Astrocyte (in vitro differentiated cells and primary cell): ENCODE measurements at regions not wholly inside any gene's neighbourhood (a gene's known extent, or its start where the extent isn't known, plus 50 kb on each side); places are given as distances from the start of the nearest gene placed in this dataset.

Experiments
- EZH2 ChIP-seq: IDR thresholded peaks from 2 replicates; pipeline ENCODE4 v1.6.1; 2012; ENCODE audit warnings: mild to moderate bottlenecking, low read length, inconsistent platforms; ENCODE audit not compliant: insufficient read depth
- TF ChIP-seq, protein P1 (sequence below): IDR thresholded peaks from 2 replicates; pipeline ENCODE4 v1.5.1; 2011; ENCODE audit warnings: low read depth, mild to moderate bottlenecking, inconsistent platforms, low read length, moderate library complexity; ENCODE audit not compliant: insufficient read depth

DNA sequence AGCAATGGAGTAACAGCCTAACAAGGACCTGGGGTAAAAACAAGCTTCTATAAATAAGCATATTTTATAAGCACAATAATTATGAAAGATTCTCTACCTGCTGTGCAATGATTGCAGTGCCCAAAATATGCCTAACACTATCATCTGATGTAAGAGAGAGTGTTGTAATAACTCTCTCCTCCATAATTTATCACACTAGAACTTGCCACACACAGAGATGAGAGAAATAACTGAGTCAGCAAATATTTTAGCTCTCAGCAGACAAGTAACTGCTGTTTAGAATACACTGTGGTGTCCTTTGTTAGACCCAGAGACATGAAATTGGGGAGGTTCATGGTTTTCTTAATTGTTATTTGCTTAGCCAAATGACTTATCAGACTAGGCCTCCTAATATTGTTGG, 105.3 kb upstream of the ACP3 start:
- TF ChIP-seq, protein P1, sequence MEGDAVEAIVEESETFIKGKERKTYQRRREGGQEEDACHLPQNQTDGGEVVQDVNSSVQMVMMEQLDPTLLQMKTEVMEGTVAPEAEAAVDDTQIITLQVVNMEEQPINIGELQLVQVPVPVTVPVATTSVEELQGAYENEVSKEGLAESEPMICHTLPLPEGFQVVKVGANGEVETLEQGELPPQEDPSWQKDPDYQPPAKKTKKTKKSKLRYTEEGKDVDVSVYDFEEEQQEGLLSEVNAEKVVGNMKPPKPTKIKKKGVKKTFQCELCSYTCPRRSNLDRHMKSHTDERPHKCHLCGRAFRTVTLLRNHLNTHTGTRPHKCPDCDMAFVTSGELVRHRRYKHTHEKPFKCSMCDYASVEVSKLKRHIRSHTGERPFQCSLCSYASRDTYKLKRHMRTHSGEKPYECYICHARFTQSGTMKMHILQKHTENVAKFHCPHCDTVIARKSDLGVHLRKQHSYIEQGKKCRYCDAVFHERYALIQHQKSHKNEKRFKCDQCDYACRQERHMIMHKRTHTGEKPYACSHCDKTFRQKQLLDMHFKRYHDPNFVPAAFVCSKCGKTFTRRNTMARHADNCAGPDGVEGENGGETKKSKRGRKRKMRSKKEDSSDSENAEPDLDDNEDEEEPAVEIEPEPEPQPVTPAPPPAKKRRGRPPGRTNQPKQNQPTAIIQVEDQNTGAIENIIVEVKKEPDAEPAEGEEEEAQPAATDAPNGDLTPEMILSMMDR = no peak
- TF ChIP-seq EZH2 = no peak
